Astrocyte (in vitro differentiated cells and primary cell): ENCODE measurements at regions not wholly inside any gene's neighbourhood (a gene's known extent, or its start where the extent isn't known, plus 50 kb on each side); places are given as distances from the start of the nearest gene placed in this dataset.

Experiments
- EZH2 ChIP-seq: IDR thresholded peaks from 2 replicates; pipeline ENCODE4 v1.6.1; 2012; ENCODE audit warnings: mild to moderate bottlenecking, low read length, inconsistent platforms; ENCODE audit not compliant: insufficient read depth
- TF ChIP-seq, protein P1 (sequence below): IDR thresholded peaks from 2 replicates; pipeline ENCODE4 v1.5.1; 2011; ENCODE audit warnings: low read depth, mild to moderate bottlenecking, inconsistent platforms, low read length, moderate library complexity; ENCODE audit not compliant: insufficient read depth

DNA sequence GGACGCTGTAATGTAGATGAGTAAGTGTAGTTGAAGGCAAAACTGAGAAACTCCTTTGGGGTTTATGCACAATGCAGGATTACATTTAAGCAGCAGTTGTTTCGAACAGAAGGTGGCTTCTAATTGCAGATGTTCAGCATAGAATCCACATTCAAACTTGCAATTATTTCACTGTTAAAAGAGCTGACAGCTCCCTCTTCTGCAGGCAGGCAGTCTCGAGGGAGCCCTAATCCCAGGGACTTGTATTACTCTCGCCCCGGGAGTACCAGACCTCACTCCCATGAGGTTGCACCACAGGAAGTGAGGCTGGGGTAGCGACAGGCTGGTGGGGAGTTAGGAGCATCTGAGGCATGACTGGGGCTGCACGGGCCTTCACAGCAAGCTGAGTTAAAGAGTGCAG lies 484.3 kb upstream of the EEF2KMT start:
- TF ChIP-seq, protein P1, sequence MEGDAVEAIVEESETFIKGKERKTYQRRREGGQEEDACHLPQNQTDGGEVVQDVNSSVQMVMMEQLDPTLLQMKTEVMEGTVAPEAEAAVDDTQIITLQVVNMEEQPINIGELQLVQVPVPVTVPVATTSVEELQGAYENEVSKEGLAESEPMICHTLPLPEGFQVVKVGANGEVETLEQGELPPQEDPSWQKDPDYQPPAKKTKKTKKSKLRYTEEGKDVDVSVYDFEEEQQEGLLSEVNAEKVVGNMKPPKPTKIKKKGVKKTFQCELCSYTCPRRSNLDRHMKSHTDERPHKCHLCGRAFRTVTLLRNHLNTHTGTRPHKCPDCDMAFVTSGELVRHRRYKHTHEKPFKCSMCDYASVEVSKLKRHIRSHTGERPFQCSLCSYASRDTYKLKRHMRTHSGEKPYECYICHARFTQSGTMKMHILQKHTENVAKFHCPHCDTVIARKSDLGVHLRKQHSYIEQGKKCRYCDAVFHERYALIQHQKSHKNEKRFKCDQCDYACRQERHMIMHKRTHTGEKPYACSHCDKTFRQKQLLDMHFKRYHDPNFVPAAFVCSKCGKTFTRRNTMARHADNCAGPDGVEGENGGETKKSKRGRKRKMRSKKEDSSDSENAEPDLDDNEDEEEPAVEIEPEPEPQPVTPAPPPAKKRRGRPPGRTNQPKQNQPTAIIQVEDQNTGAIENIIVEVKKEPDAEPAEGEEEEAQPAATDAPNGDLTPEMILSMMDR: no peak
- TF ChIP-seq EZH2: no peak
